IPS-20b (cell line): ENCODE measurements at regions not wholly inside any gene's neighbourhood (a gene's known extent, or its start where the extent isn't known, plus 50 kb on each side); places are given as distances from the start of the nearest gene placed in this dataset.
A peak's percentile ranks its signal among the peaks of the same experiment; 100 is the strongest.

Experiments used
- H3K27ac ChIP-seq: one replicate; pipeline ENCODE4 v1.5.1; 2013; ENCODE audit warnings: low read length
- H3K27me3 ChIP-seq: 2 replicates; pipeline ENCODE4 v1.6.1; 2013; ENCODE audit warnings: mild to moderate bottlenecking, low read length, inconsistent platforms; ENCODE audit not compliant: insufficient read depth
- H3K36me3 ChIP-seq: 2 replicates; pipeline ENCODE4 v1.6.1; 2013; ENCODE audit warnings: low read depth, mild to moderate bottlenecking, inconsistent platforms, low read length, moderate library complexity; ENCODE audit not compliant: insufficient read depth
- H3K4me1 ChIP-seq: 2 replicates; pipeline ENCODE4 v1.6.1; 2013; ENCODE audit warnings: mild to moderate bottlenecking, control low read depth, inconsistent platforms, low read length, moderate library complexity; ENCODE audit not compliant: insufficient read depth
- H3K4me3 ChIP-seq: 2 replicates; pipeline ENCODE4 v1.5.1; 2013; ENCODE audit warnings: mild to moderate bottlenecking, low read length, inconsistent platforms
- H3K9ac ChIP-seq: 2 replicates; pipeline ENCODE4 v1.6.1; 2013; ENCODE audit warnings: low read depth, mild to moderate bottlenecking, inconsistent platforms, low read length, moderate library complexity
- H3K9me3 ChIP-seq: 2 replicates; pipeline ENCODE4 v1.6.1; 2013; ENCODE audit warnings: mild to moderate bottlenecking, low read depth, low read length, inconsistent platforms; ENCODE audit not compliant: insufficient read depth

DNA sequence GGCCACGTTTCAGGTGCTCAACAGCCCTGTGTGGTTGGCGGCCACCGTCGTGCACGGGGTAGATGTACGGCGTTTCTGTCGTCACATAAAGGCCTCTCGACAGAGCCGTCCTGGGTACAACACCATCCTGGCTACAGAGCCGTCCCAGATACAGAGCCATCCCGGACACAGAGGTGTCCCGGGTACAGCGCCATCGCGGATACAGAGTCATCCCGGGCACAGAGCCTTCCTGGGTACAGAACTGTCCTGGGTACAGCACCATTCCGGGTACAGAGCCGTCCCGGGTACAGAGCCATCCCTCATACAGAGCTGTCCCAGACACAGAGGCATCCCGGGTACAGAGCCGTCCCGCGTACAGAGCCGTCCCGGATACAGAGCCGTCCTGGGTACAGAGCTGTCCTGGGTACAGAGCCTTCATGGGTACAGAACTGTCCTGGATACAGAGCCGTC, 222.7 kb upstream of the SOX1 start:
- no peak overlapping the region for H3K9ac ChIP-seq
- no peaks in the 10 kb centered on the region for H3K27me3 ChIP-seq
- peaks cover 6% of the 10 kb centered on the region; the same call in 1 of the 2 replicates for H3K9me3 ChIP-seq
- peaks cover 19% of the 10 kb centered on the region; the same call in 1 of the 2 replicates for H3K4me1 ChIP-seq
- no peaks in the 10 kb centered on the region for H3K36me3 ChIP-seq
- no peak overlapping the region for H3K27ac ChIP-seq
- H3K4me3 ChIP-seq, result no peak overlapping the region

DNA sequence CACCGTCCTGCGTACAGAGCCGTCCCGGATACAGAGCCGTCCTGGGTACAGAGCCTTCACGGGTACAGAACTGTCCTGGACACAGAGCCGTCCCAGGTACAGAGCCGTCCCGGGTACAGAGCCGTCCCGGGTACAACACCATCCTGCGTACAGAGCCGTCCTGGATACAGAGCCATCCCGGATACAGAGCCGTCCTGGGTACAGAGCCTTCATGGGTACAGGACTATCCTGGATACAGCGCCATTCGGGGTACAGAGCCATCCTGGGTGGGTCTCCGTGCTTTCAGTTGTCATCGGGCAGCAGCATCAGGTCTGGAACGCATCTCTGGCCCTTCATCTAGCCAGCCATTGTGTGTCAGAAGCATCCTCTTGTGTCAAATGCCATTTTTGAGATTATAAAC, 222.3 kb upstream of the SOX1 start:
- H3K4me3 ChIP-seq, result no peak overlapping the region
- H3K4me1 ChIP-seq, result peaks cover 21% of the 10 kb centered on the region; the same call in 1 of the 2 replicates
- H3K27me3 ChIP-seq, result no peaks in the 10 kb centered on the region
- H3K27ac ChIP-seq, result no peak overlapping the region
- H3K36me3 ChIP-seq, result no peaks in the 10 kb centered on the region
- no peak overlapping the region for H3K9ac ChIP-seq
- peaks cover 6% of the 10 kb centered on the region; the same call in 1 of the 2 replicates for H3K9me3 ChIP-seq

GRCh38 chr13:111845621-111846351, 221.2 kb upstream of the SOX1 start:
- Histone ChIP-seq H3K4me3 (peak overlapping the region; percentile 59), H3K9me3 (peaks cover 6% of the 10 kb centered on the region; the same call in 1 of the 2 replicates), H3K36me3 (no peaks in the 10 kb centered on the region), H3K27me3 (no peaks in the 10 kb centered on the region), H3K9ac (peak overlapping the region; percentile 69; the same call in 1 of the 2 replicates), H3K27ac (peak overlapping the region; percentile 90), H3K4me1 (peaks cover 28% of the 10 kb centered on the region; the same call in 1 of the 2 replicates)

GRCh38 chr13:111846391-111847159, 220.4 kb upstream of the SOX1 start:
- Histone ChIP-seq H3K27ac (peak overlapping the region; percentile 90), H3K9me3 (peaks cover 6% of the 10 kb centered on the region; the same call in 1 of the 2 replicates), H3K27me3 (no peaks in the 10 kb centered on the region), H3K4me1 (peaks cover 36% of the 10 kb centered on the region; the same call in 1 of the 2 replicates), H3K36me3 (no peaks in the 10 kb centered on the region), H3K9ac (peak overlapping the region; percentile 69), H3K4me3 (peak overlapping the region; percentile 59)

DNA sequence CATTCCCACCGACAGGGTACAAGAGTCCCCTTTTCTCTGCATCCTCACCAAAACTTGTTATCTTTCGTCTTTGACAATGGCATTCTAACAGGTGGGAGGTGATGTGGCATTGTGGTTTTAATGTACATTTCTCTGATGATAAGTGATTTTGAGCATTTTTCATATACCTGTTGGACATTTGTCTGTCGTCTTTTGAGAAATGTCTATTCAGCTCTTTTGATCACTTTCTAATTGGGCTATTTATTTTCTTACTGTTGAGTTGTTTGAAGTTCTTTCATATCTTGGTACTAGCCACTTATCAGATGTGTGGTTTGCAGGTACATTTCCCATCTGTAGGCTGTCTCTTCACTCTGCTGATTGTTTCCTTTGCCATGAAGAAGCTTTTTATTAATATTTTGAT, 219.0 kb upstream of the SOX1 start:
- Histone ChIP-seq H3K9me3 (peaks cover 6% of the 10 kb centered on the region; the same call in 1 of the 2 replicates), H3K9ac (no peak overlapping the region), H3K4me3 (no peak overlapping the region), H3K4me1 (peaks cover 36% of the 10 kb centered on the region; the same call in 1 of the 2 replicates), H3K27me3 (no peaks in the 10 kb centered on the region), H3K36me3 (no peaks in the 10 kb centered on the region), H3K27ac (no peak overlapping the region)

DNA sequence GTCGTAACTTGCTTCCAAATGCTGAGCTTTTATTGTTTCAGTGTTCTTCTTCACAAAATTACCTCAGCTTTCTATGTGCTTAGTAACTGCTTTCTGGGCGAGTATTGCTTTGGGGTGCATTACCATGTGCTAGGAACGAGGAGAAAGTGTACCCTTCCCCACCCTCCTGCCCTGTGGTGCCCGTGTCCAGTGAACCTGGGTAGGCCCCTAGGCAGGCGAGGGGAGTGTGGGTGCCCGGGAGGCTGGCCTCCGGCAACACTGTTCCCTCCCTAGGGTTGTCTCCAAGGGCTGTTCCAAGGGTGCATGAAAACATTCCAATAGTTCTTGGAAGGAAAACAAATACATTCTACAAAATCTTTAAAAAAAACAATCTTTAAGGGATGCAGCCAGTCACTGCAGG, 216.5 kb upstream of the SOX1 start:
- H3K9me3 ChIP-seq, result peaks cover 6% of the 10 kb centered on the region; the same call in 1 of the 2 replicates
- no peak overlapping the region for H3K27ac ChIP-seq
- no peak overlapping the region for H3K4me3 ChIP-seq
- no peak overlapping the region for H3K9ac ChIP-seq
- no peaks in the 10 kb centered on the region for H3K36me3 ChIP-seq
- no peaks in the 10 kb centered on the region for H3K27me3 ChIP-seq
- H3K4me1 ChIP-seq, result peaks cover 32% of the 10 kb centered on the region; the same call in 1 of the 2 replicates

DNA sequence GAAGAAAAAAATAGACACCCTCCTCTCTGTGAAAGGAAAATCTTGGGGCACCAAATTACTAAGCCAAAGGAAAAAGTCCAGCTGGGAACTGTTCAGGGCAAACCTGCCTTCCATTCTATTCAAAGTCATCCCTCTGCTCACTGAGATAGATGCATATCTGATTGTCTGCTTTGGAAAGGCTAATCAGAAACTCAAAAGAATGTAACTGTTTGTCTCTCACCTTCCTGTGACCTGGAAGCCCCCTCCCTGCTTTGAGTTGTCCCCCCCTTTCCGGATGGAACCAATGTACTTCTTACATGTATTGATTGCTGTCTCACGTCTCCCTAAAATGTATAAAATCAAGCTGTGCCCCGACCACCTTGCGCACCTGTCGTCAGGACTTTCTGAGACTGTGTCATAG, 216.0 kb upstream of the SOX1 start:
- no peak overlapping the region for H3K4me3 ChIP-seq
- H3K9ac ChIP-seq, result no peak overlapping the region
- peaks cover 28% of the 10 kb centered on the region; the same call in 1 of the 2 replicates for H3K4me1 ChIP-seq
- H3K27ac ChIP-seq, result no peak overlapping the region
- no peaks in the 10 kb centered on the region for H3K36me3 ChIP-seq
- H3K9me3 ChIP-seq, result peaks cover 6% of the 10 kb centered on the region; the same call in 1 of the 2 replicates
- no peaks in the 10 kb centered on the region for H3K27me3 ChIP-seq

DNA sequence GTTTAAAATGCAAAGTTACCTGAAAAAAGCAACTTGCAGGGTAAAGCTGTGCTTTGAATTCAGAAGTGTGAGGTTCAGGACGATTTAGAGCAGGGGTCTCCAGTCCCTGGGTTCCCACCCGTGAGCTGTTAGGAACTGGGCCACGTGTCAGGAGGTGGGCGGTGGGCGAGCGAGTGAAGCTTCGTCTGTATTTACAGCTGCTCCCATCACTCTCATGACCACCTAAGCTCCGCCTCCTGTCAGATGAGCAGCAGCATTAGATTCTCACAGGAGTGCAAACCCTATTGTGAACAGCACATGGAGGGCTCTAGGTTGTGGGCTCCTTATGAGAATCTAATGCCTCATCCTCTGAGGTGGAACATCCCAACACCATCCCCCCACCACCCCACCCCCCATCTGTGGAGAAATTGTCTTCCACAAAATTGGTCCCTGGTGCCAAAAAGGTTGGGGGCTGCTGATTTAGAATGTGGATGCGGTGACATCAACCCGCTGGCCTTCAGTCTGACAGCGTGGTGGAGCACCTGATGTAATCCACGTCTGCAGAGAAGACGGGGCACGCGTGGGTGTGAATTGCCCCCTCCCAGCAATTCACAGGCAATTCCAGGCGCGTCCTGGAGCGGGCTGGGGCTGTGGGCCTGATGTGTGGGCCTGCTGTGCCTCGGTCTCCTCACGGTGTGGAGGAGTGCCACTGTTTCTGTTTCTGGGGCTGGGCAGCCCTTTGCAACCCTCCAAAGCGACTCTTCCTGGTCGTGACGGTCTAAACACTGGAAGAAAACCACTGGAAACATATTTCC, 214.0 kb upstream of the SOX1 start:
- no peak overlapping the region for H3K9ac ChIP-seq
- H3K9me3 ChIP-seq, result peaks cover 6% of the 10 kb centered on the region; the same call in 1 of the 2 replicates
- H3K4me1 ChIP-seq, result peaks cover 17% of the 10 kb centered on the region; the same call in 1 of the 2 replicates
- no peaks in the 10 kb centered on the region for H3K36me3 ChIP-seq
- H3K4me3 ChIP-seq, result no peak overlapping the region
- no peaks in the 10 kb centered on the region for H3K27me3 ChIP-seq
- no peak overlapping the region for H3K27ac ChIP-seq

- no peak overlapping the region for H3K9ac ChIP-seq
- no peak overlapping the region for H3K27ac ChIP-seq
- H3K36me3 ChIP-seq, result no peaks in the 10 kb centered on the region
- no peak overlapping the region for H3K4me3 ChIP-seq
- H3K4me1 ChIP-seq, result peaks cover 17% of the 10 kb centered on the region; the same call in 1 of the 2 replicates
- H3K9me3 ChIP-seq, result no peaks in the 10 kb centered on the region
- H3K27me3 ChIP-seq, result no peaks in the 10 kb centered on the region
Observed at GRCh38 chr13:111853721-111854120, 213.2 kb upstream of the SOX1 start.

DNA sequence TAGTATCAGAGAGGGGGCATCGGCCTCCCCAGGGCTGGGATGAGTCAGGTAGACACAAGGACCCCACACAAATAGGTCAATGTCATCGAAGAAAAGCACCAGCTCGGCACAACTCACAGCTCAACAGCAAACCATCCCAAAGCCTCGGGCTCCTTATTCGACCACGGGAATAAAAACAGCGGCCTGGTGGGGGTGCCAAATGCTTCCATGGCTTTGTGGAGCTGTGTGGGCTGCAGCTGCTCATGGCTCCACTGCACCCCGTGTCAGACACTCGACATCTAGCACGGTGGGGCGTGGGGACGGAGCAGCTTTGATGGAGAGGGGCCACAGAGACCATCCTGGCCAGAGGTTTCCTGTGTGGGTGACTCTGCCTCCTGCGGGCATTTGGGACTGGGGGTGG, 212.5 kb upstream of the SOX1 start:
- H3K36me3 ChIP-seq, result no peaks in the 10 kb centered on the region
- no peak overlapping the region for H3K27ac ChIP-seq
- H3K4me1 ChIP-seq, result peaks cover 17% of the 10 kb centered on the region; the same call in 1 of the 2 replicates
- no peaks in the 10 kb centered on the region for H3K9me3 ChIP-seq
- no peak overlapping the region for H3K4me3 ChIP-seq
- H3K9ac ChIP-seq, result no peak overlapping the region
- H3K27me3 ChIP-seq, result no peaks in the 10 kb centered on the region

DNA sequence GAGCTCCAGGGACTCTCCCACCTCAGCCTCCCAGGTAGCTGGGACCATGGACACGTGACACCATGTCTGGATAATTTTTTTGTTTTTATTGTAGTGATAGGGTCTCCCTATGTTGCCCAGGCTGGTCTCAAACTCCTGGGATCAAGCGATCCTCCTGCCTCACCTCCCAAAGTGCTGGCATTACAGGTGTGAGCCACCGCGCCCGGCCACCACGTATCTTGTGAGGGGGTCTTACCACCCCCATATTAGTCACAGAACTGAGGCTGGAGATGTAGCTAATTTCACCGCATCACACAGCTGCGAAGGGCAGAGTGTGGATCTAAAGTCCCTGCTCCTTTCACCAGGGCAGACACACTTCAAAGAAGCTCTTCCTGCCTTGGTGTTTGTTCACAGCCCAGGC, 211.8 kb upstream of the SOX1 start:
- Histone ChIP-seq H3K4me1 (peaks cover 20% of the 10 kb centered on the region; the same call in 1 of the 2 replicates), H3K36me3 (no peaks in the 10 kb centered on the region), H3K27me3 (no peaks in the 10 kb centered on the region; the same call in 1 of the 2 replicates), H3K9ac (no peak overlapping the region), H3K4me3 (no peak overlapping the region), H3K9me3 (no peaks in the 10 kb centered on the region), H3K27ac (no peak overlapping the region)
